GM23338 (cell line): ENCODE measurements at regions not wholly inside any gene's neighbourhood (a gene's known extent, or its start where the extent isn't known, plus 50 kb on each side); places are given as distances from the start of the nearest gene placed in this dataset.

Experiments
- ATAC-seq: fragments of 200-7000 bp; cut with Tn5 transposase; 3 replicates; pipeline ENCODE4 v1.9.1; 2020
- DNase-seq: peaks from one replicate; pipeline ENCODE4 v3.0.0-alpha.2; 2015; ENCODE audit warnings: low spot score
- H2AFZ ChIP-seq: fragments of 200-600 bp; sonication (generic); 2 replicates; pipeline ENCODE4 v1.8.0; 2016; ENCODE audit warnings: antibody characterized with exemption, mild to moderate bottlenecking, moderate library complexity
- H3F3A ChIP-seq: fragments of 200-600 bp; sonication (generic); replicated peaks from 2 replicates; pipeline ENCODE4 v1.8.0; 2017; ENCODE audit warnings: antibody characterized with exemption, mixed run types, low read depth
- H3K27ac ChIP-seq: fragments of 200-600 bp; sonication (generic); 2 replicates; pipeline ENCODE4 v1.6.1; 2016; ENCODE audit warnings: low read depth
- H3K27me3 ChIP-seq: fragments of 200-600 bp; sonication (generic); 2 replicates; pipeline ENCODE4 v1.8.0; 2016; ENCODE audit warnings: mild to moderate bottlenecking, mixed run types, moderate library complexity; ENCODE audit not compliant: insufficient read depth
- H3K36me3 ChIP-seq: fragments of 200-600 bp; sonication (generic); 2 replicates; pipeline ENCODE4 v1.8.0; 2016; ENCODE audit warnings: mild to moderate bottlenecking; ENCODE audit not compliant: insufficient read depth
- H3K4me1 ChIP-seq: fragments of 200-600 bp; sonication (generic); 2 replicates; pipeline ENCODE4 v1.8.0; 2016; ENCODE audit warnings: mild to moderate bottlenecking, moderate library complexity; ENCODE audit not compliant: insufficient read depth
- H3K4me2 ChIP-seq: fragments of 200-600 bp; sonication (generic); 2 replicates; pipeline ENCODE4 v1.7.1; 2017; ENCODE audit warnings: mixed run types
- H3K4me3 ChIP-seq: fragments of 200-600 bp; sonication (generic); 2 replicates; pipeline ENCODE4 v1.6.1; 2016; ENCODE audit warnings: mixed run types
- H3K79me2 ChIP-seq: fragments of 200-600 bp; sonication (generic); replicated peaks from 2 replicates; pipeline ENCODE4 v1.8.0; 2017; ENCODE audit warnings: mild to moderate bottlenecking; ENCODE audit not compliant: insufficient read depth
- H3K9me2 ChIP-seq: fragments of 200-600 bp; sonication (generic); 2 replicates; pipeline ENCODE4 v1.8.0; 2017; ENCODE audit not compliant: insufficient read depth
- H4K20me1 ChIP-seq: fragments of 200-600 bp; sonication (generic); replicated peaks from 2 replicates; pipeline ENCODE4 v1.8.0; 2017; ENCODE audit warnings: mild to moderate bottlenecking; ENCODE audit not compliant: insufficient read depth
- H3K27ac Mint-ChIP-seq: 2 replicates; pipeline ENCODE4 v1.8.0; 2020; ENCODE audit warnings: inconsistent platforms, mild to moderate bottlenecking, moderate library complexity, mixed read lengths
- H3K27me3 Mint-ChIP-seq: 3 replicates; pipeline ENCODE4 v1.8.0; 2022; ENCODE audit warnings: low read depth, mild to moderate bottlenecking, moderate library complexity, mixed read lengths, inconsistent platforms; ENCODE audit not compliant: insufficient read depth, poor library complexity
- H3K36me3 Mint-ChIP-seq: 3 replicates; pipeline ENCODE4 v1.8.0; 2021; ENCODE audit warnings: low read depth, mild to moderate bottlenecking, inconsistent platforms, moderate library complexity, mixed read lengths
- H3K4me1 Mint-ChIP-seq: 3 replicates; pipeline ENCODE4 v1.8.0; 2020; ENCODE audit warnings: mild to moderate bottlenecking, inconsistent platforms, mixed read lengths
- H3K4me3 Mint-ChIP-seq: 3 replicates; pipeline ENCODE4 v1.8.0; 2021; ENCODE audit warnings: moderate library complexity, mild to moderate bottlenecking, inconsistent platforms, mixed read lengths
- H3K9me3 Mint-ChIP-seq: 3 replicates; pipeline ENCODE4 v1.8.0; 2020; ENCODE audit warnings: moderate library complexity, mild to moderate bottlenecking, inconsistent platforms, mixed read lengths
- CREB1 ChIP-seq: fragments of 250-450 bp; sonication (Bioruptor Pico); IDR thresholded peaks from 2 replicates; pipeline ENCODE4 v1.5.0; 2020; ENCODE audit warnings: low read depth, mild to moderate bottlenecking, moderate library complexity
- EZH2 ChIP-seq: fragments of 200-600 bp; sonication (generic); IDR thresholded peaks from one replicate; pipeline ENCODE4 v1.8.0; 2017; ENCODE audit warnings: antibody characterized with exemption, mild to moderate bottlenecking, low read depth; ENCODE audit not compliant: unreplicated experiment
- EZH2phosphoT487 ChIP-seq: fragments of 200-600 bp; sonication (generic); IDR thresholded peaks from one replicate; pipeline ENCODE4 v1.8.1; 2018; ENCODE audit warnings: antibody characterized with exemption; ENCODE audit not compliant: unreplicated experiment
- JUNB ChIP-seq: IDR thresholded peaks from one replicate; pipeline ENCODE4 v1.6.1; 2016; ENCODE audit warnings: antibody characterized with exemption; ENCODE audit not compliant: unreplicated experiment
- NANOG ChIP-seq: IDR thresholded peaks from 2 replicates; pipeline ENCODE4 v1.6.1; 2016; ENCODE audit warnings: antibody characterized with exemption, borderline replicate concordance
- POLR2AphosphoS5 ChIP-seq: IDR thresholded peaks from 2 replicates; pipeline ENCODE4 v1.6.1; 2016; ENCODE audit warnings: antibody characterized with exemption, low read depth
- STAT1 ChIP-seq: IDR thresholded peaks from one replicate; pipeline ENCODE4 v1.6.1; 2016; ENCODE audit warnings: antibody characterized with exemption; ENCODE audit not compliant: unreplicated experiment
- ZNF114 ChIP-seq: fragments of 250-450 bp; sonication (Bioruptor Pico); IDR thresholded peaks from 2 replicates; pipeline ENCODE4 v1.5.0; 2020; ENCODE audit warnings: mild to moderate bottlenecking, moderate library complexity
- ZNF331 ChIP-seq: fragments of 250-450 bp; sonication (Bioruptor Pico); IDR thresholded peaks from 2 replicates; pipeline ENCODE4 v1.5.0; 2020; ENCODE audit warnings: low read depth, mild to moderate bottlenecking, moderate library complexity
- ZNF462 ChIP-seq: fragments of 250-450 bp; sonication (Bioruptor Pico); IDR thresholded peaks from 2 replicates; pipeline ENCODE4 v1.5.0; 2020; ENCODE audit warnings: mild to moderate bottlenecking, moderate library complexity
- TF ChIP-seq, protein P1 (sequence below): IDR thresholded peaks from one replicate; pipeline ENCODE4 v1.6.1; 2018; ENCODE audit warnings: antibody characterized with exemption; ENCODE audit not compliant: unreplicated experiment
- TF ChIP-seq, protein P2 (sequence below): IDR thresholded peaks from 2 replicates; pipeline ENCODE4 v1.6.1; 2016; ENCODE audit warnings: antibody characterized with exemption
- TF ChIP-seq, protein P3 (sequence below), 2 experiments: fragments of 200-600 bp in 1 of 2; sonication (generic) in 1 of 2; conservative IDR thresholded peaks; 2 replicates each; pipeline versions ENCODE4 v1.5.1 to v1.6.1; 2016 to 2017; ENCODE audit warnings: antibody characterized with exemption in 2 of 2, low read depth in 2 of 2, mild to moderate bottlenecking in 2 of 2, moderate library complexity in 1 of 2

DNA sequence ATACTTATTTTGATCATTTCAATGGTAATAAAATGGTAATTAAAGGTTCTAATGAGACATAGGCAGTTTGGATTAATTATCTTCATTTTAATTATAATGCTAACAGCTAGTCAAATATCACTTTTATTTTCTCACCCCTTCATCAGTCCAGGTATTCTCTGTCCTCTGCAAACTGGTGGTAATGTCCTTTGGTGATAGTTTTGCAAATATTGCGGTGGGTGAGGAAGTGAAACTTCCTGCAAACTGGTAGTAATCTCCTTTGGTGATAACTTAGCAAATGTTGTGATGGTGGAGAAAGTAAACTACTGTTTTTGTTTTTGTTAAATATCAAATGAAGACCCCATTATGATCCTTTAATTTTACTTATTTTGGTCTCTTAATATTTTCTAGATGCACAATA is 209.0 kb downstream of the AMY1C start:
- Histone ChIP-seq H3K4me3 (no peak overlapping the region), H3K27ac (no peak overlapping the region), H3K4me1 (no peaks in the 10 kb centered on the region), H3K9me2 (no peaks in the 10 kb centered on the region; the same call in 1 of the 2 replicates), H3K36me3 (no peaks in the 10 kb centered on the region), H4K20me1 (no peaks in the 10 kb centered on the region), H3K79me2 (no peaks in the 10 kb centered on the region), H2AFZ (no peak overlapping the region), H3F3A (no peaks in the 10 kb centered on the region), H3K4me2 (no peak overlapping the region), H3K27me3 (no peaks in the 10 kb centered on the region)
- Mint-ChIP-seq H3K27ac (no peak overlapping the region), H3K27me3 (no peaks in the 10 kb centered on the region), H3K36me3 (peaks cover 21% of the 10 kb centered on the region), H3K9me3 (peaks cover 32% of the 10 kb centered on the region), H3K4me3 (no peak overlapping the region), H3K4me1 (no peaks in the 10 kb centered on the region)
- no peak for DNase-seq
- TF ChIP-seq ZNF462 (CRISPR knock-in tag) (no peak), EZH2phosphoT487 (no peak), STAT1 (no peak), EZH2 (no peak), POLR2AphosphoS5 (no peak), JUNB (no peak), ZNF114 (no peak), ZNF331 (CRISPR knock-in tag) (no peak), NANOG (no peak), CREB1 (CRISPR knock-in tag) (no peak)
- TF ChIP-seq, protein P1, sequence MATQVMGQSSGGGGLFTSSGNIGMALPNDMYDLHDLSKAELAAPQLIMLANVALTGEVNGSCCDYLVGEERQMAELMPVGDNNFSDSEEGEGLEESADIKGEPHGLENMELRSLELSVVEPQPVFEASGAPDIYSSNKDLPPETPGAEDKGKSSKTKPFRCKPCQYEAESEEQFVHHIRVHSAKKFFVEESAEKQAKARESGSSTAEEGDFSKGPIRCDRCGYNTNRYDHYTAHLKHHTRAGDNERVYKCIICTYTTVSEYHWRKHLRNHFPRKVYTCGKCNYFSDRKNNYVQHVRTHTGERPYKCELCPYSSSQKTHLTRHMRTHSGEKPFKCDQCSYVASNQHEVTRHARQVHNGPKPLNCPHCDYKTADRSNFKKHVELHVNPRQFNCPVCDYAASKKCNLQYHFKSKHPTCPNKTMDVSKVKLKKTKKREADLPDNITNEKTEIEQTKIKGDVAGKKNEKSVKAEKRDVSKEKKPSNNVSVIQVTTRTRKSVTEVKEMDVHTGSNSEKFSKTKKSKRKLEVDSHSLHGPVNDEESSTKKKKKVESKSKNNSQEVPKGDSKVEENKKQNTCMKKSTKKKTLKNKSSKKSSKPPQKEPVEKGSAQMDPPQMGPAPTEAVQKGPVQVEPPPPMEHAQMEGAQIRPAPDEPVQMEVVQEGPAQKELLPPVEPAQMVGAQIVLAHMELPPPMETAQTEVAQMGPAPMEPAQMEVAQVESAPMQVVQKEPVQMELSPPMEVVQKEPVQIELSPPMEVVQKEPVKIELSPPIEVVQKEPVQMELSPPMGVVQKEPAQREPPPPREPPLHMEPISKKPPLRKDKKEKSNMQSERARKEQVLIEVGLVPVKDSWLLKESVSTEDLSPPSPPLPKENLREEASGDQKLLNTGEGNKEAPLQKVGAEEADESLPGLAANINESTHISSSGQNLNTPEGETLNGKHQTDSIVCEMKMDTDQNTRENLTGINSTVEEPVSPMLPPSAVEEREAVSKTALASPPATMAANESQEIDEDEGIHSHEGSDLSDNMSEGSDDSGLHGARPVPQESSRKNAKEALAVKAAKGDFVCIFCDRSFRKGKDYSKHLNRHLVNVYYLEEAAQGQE: no peak
- TF ChIP-seq, protein P2, sequence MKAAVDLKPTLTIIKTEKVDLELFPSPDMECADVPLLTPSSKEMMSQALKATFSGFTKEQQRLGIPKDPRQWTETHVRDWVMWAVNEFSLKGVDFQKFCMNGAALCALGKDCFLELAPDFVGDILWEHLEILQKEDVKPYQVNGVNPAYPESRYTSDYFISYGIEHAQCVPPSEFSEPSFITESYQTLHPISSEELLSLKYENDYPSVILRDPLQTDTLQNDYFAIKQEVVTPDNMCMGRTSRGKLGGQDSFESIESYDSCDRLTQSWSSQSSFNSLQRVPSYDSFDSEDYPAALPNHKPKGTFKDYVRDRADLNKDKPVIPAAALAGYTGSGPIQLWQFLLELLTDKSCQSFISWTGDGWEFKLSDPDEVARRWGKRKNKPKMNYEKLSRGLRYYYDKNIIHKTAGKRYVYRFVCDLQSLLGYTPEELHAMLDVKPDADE: no peak
- TF ChIP-seq, protein P3, sequence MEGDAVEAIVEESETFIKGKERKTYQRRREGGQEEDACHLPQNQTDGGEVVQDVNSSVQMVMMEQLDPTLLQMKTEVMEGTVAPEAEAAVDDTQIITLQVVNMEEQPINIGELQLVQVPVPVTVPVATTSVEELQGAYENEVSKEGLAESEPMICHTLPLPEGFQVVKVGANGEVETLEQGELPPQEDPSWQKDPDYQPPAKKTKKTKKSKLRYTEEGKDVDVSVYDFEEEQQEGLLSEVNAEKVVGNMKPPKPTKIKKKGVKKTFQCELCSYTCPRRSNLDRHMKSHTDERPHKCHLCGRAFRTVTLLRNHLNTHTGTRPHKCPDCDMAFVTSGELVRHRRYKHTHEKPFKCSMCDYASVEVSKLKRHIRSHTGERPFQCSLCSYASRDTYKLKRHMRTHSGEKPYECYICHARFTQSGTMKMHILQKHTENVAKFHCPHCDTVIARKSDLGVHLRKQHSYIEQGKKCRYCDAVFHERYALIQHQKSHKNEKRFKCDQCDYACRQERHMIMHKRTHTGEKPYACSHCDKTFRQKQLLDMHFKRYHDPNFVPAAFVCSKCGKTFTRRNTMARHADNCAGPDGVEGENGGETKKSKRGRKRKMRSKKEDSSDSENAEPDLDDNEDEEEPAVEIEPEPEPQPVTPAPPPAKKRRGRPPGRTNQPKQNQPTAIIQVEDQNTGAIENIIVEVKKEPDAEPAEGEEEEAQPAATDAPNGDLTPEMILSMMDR (conservative IDR thresholded peaks at IDR 0.05; ENCODE audit: low read depth in 2 of 2): no peak
- no peak for ATAC-seq
